Kidney (tissue), 13 donors: ENCODE measurements at regions not wholly inside any gene's neighbourhood (a gene's known extent, or its start where the extent isn't known, plus 50 kb on each side); places are given as distances from the start of the nearest gene placed in this dataset.

Experiments used
- DNase-seq, 5 donors: peaks; one replicate each; pipeline ENCODE4 v3.0.0-alpha.2; 2013 to 2020
- FAIRE-seq: peaks from 2 replicates; lab custom pipeline; 2012; peaks lifted over from hg19 to GRCh38; lab: Jason Lieb, UNC
- H3K27ac ChIP-seq, 2 donors: one replicate each; pipeline ENCODE4 v1.7.0; 2013; ENCODE audit warnings: low read depth in 2 of 2, low read length in 2 of 2, inconsistent platforms in 1 of 2
- H3K27me3 ChIP-seq: one replicate; pipeline ENCODE4 v1.7.1; 2013; ENCODE audit warnings: low read length, inconsistent platforms; ENCODE audit not compliant: control insufficient read depth, insufficient read depth
- H3K36me3 ChIP-seq, 3 donors: one replicate each; pipeline versions ENCODE4 v1.7.0 to v1.7.1; 2013; ENCODE audit warnings: low read length in 3 of 3, control low read depth in 1 of 3, inconsistent platforms in 1 of 3; ENCODE audit not compliant: insufficient read depth in 3 of 3, control insufficient read depth in 2 of 3
- H3K4me1 ChIP-seq, 3 donors: one replicate each; pipeline versions ENCODE4 v1.7.0 to v1.7.1; 2013; ENCODE audit warnings: low read length in 3 of 3, inconsistent platforms in 1 of 3, low read depth in 1 of 3; ENCODE audit not compliant: control insufficient read depth in 2 of 3, insufficient read depth in 2 of 3
- H3K4me3 ChIP-seq, 3 donors: one replicate each; pipeline versions ENCODE4 v1.7.0 to v1.8.1; 2013; ENCODE audit warnings: low read length in 3 of 3, control low read depth in 1 of 3, inconsistent platforms in 1 of 3
- H3K9ac ChIP-seq, 3 donors: one replicate each; pipeline versions ENCODE4 v1.7.0 to v1.7.1; 2013; ENCODE audit warnings: low read length in 3 of 3, control low read depth in 1 of 3, inconsistent platforms in 1 of 3
- H3K9me3 ChIP-seq, 3 donors: one replicate each; pipeline versions ENCODE4 v1.7.0 to v1.7.1; 2013; ENCODE audit warnings: low read length in 3 of 3, control low read depth in 1 of 3, inconsistent platforms in 1 of 3; ENCODE audit not compliant: control insufficient read depth in 2 of 3, insufficient read depth in 1 of 3
- CTCF ChIP-seq: IDR thresholded peaks from 3 replicates; pipeline ENCODE4 v1.5.1; 2012; ENCODE audit warnings: mild to moderate bottlenecking, moderate library complexity, borderline replicate concordance; ENCODE audit not compliant: insufficient read depth; ENCODE audit errors: extremely low read depth
- intact Hi-C: fragments of 100-400 bp; cut with DNase I; formaldehyde crosslinking; loops from one replicate; pipeline ENCODE4 v1.11.1; 2022
- donor health status: control.
- donor health status: control.
- donor health status: control.
- donor health status: control.
- donor health status: control.
- donor health status: DM: yes; HTN: yes; CAD: no.
- donor health status: Normal renal cell carcinoma (clear cell type).

GRCh38 chr2:223474893-223475292 is 127.3 kb downstream of the SCG2 start:
- intact Hi-C loops, result no loop called here
- Histone ChIP-seq H3K9me3 (no peaks in the 10 kb centered on the region), H3K27ac (no peak overlapping the region), H3K36me3 (no peaks in the 10 kb centered on the region), H3K9ac (no peak overlapping the region), H3K4me3 (no peak overlapping the region), H3K27me3 (no peaks in the 10 kb centered on the region), H3K4me1 (no peaks in the 10 kb centered on the region)
- no peak for TF ChIP-seq CTCF
- FAIRE-seq (no peak), DNase-seq (no peak)

GRCh38 chr2:223475901-223476300 is 126.3 kb downstream of the SCG2 start:
- no peak overlapping the region for H3K4me3 ChIP-seq
- H3K9ac ChIP-seq, result no peak overlapping the region
- no peaks in the 10 kb centered on the region for H3K9me3 ChIP-seq
- TF ChIP-seq CTCF, result no peak
- no peaks in the 10 kb centered on the region for H3K36me3 ChIP-seq
- no peak for DNase-seq
- no peak overlapping the region for H3K27ac ChIP-seq
- H3K27me3 ChIP-seq, result no peaks in the 10 kb centered on the region
- no peaks in the 10 kb centered on the region for H3K4me1 ChIP-seq
- intact Hi-C loops, result no loop called here
- no peak for FAIRE-seq

- Histone ChIP-seq H3K4me3 (no peak overlapping the region), H3K27ac (no peak overlapping the region), H3K9me3 (no peaks in the 10 kb centered on the region), H3K36me3 (no peaks in the 10 kb centered on the region), H3K9ac (no peak overlapping the region), H3K4me1 (no peaks in the 10 kb centered on the region), H3K27me3 (no peaks in the 10 kb centered on the region)
- DNase-seq, result no peak
- no peak for FAIRE-seq
- intact Hi-C loops, result no loop called here
- TF ChIP-seq CTCF, result no peak
These were observed 124.8 kb downstream of the SCG2 start for GRCh38 chr2:223477318-223477717.

- no peaks in the 10 kb centered on the region for H3K4me1 ChIP-seq
- H3K9ac ChIP-seq, result no peak overlapping the region
- intact Hi-C loops, result no loop called here
- no peaks in the 10 kb centered on the region for H3K27me3 ChIP-seq
- H3K36me3 ChIP-seq, result no peaks in the 10 kb centered on the region
- H3K27ac ChIP-seq, result no peak overlapping the region
- FAIRE-seq (no peak), DNase-seq (no peak)
- TF ChIP-seq CTCF, result no peak
- no peaks in the 10 kb centered on the region for H3K9me3 ChIP-seq
- H3K4me3 ChIP-seq, result no peak overlapping the region
These were observed 120.7 kb downstream of the SCG2 start for GRCh38 chr2:223481486-223481885.
